ENCODE measurements at regions not wholly inside any gene's neighbourhood (a gene's known extent, or its start where the extent isn't known, plus 50 kb on each side); places are given as distances from the start of the nearest gene placed in this dataset.

DNA sequence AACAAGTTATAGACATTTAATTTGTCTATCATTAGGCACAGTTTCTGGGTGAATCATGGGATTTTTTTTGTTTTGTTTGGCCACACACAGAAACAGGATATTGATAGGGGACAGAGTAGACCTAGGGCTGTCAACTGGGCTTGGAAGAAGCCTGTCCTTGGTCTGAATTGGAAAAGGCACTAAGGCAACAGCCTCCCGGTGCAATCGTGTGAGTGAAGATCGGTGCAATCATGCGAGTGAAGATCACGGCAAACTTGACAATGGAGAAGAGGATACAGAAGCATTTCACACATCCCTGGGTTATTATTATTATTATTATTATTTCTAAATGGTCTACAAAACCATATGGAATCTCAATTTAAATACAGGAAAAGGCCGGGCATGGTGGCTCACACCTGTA is 94.5 kb downstream of the ACKR3 start:
- Histone ChIP-seq H3K4me1 (ENCODE audit: control insufficient read depth, insufficient read depth, low read length) (peaks cover 21% of the 10 kb centered on the region), H3K9me3 (ENCODE audit: control insufficient read depth in 2 of 2, low read length in 2 of 2) (peaks cover 7 to 12% of the 10 kb centered on the region in 2 donors), H3K27me3 (ENCODE audit: control insufficient read depth in 1 of 2, insufficient read depth in 2 of 2, low read length in 2 of 2) (peaks cover 3 to 4% of the 10 kb centered on the region in 2 donors), H3K36me3 (ENCODE audit: control insufficient read depth in 2 of 2, insufficient read depth in 2 of 2, low read length in 2 of 2) (no peaks in the 10 kb centered on the region), H3K27ac (ENCODE audit: low read length) (no peak overlapping the region), H3K9ac (ENCODE audit: low read length in 2 of 2) (no peak overlapping the region), H3K4me3 (ENCODE audit: low read length in 2 of 2) (no peak overlapping the region)

DNA sequence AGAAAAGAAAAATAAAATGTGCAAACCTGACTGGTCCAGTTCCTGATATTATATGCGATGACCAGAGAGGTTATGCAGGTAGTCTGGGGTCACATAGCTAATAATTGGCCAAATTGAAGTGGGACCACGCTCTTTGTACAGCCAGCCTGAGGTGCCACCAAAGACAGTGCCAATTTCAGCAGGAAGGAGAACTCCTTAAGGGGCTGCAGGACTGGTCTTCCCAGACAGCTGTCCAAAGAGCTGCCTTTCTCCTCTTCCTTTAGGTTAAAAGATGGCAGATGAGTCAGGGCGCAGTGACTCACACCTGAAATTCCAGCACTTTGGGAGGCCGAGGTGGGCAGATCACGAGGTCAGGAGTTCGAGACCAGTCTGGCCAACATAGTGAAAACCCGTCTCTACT is 95.5 kb downstream of the ACKR3 start:
- Histone ChIP-seq H3K4me3 (ENCODE audit: low read length in 2 of 2) (no peak overlapping the region), H3K4me1 (ENCODE audit: control insufficient read depth, insufficient read depth, low read length) (peaks cover 14% of the 10 kb centered on the region), H3K36me3 (ENCODE audit: control insufficient read depth in 2 of 2, insufficient read depth in 2 of 2, low read length in 2 of 2) (no peaks in the 10 kb centered on the region)

DNA sequence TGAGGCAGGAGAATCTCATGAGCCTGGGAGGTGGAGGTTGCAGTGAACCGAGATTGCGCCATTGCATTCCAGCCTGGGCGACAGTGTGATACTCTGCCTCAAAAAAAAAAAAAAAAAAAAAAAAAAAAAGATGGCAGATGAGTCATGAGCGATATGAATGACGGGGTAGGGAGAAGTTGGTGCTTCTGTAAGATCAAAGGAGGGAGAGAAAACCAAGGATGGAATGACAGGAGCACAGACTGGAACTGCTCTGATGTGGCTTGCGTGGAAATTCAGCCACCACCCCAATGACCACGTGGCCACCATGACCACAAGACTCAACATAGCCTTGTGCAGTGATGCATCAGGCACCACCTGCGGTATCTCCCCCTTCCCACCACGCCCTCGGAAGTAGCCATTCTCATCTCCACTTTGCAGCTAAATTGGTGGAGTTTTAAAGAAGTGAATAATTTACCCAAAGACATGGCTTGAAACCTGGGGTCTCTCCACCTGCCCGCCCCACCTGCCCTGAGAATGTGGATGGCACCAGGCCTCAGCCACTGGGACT is 96.0 kb downstream of the ACKR3 start:
- Histone ChIP-seq H3K27me3 (ENCODE audit: control insufficient read depth in 1 of 2, insufficient read depth in 2 of 2, low read length in 2 of 2) (peaks cover 0 to 3% of the 10 kb centered on the region in 2 donors), H3K9me3 (ENCODE audit: control insufficient read depth in 2 of 2, low read length in 2 of 2) (peaks cover 7 to 12% of the 10 kb centered on the region in 2 donors), H3K9ac (ENCODE audit: low read length in 2 of 2) (no peak overlapping the region), H3K27ac (ENCODE audit: low read length) (no peak overlapping the region), H3K4me1 (ENCODE audit: control insufficient read depth, insufficient read depth, low read length) (peaks cover 14% of the 10 kb centered on the region), H3K4me3 (ENCODE audit: low read length in 2 of 2) (no peak overlapping the region), H3K36me3 (ENCODE audit: control insufficient read depth in 2 of 2, insufficient read depth in 2 of 2, low read length in 2 of 2) (no peaks in the 10 kb centered on the region)

More for the DNA sequence above, 95.5 kb downstream of the ACKR3 start:
- no peak overlapping the region for H3K9ac ChIP-seq (ENCODE audit: low read length in 2 of 2)
- H3K9me3 ChIP-seq (ENCODE audit: control insufficient read depth in 2 of 2, low read length in 2 of 2): peaks cover 7 to 12% of the 10 kb centered on the region in 2 donors
- peaks cover 0 to 3% of the 10 kb centered on the region in 2 donors for H3K27me3 ChIP-seq (ENCODE audit: control insufficient read depth in 1 of 2, insufficient read depth in 2 of 2, low read length in 2 of 2)
- no peak overlapping the region for H3K27ac ChIP-seq (ENCODE audit: low read length)

DNA sequence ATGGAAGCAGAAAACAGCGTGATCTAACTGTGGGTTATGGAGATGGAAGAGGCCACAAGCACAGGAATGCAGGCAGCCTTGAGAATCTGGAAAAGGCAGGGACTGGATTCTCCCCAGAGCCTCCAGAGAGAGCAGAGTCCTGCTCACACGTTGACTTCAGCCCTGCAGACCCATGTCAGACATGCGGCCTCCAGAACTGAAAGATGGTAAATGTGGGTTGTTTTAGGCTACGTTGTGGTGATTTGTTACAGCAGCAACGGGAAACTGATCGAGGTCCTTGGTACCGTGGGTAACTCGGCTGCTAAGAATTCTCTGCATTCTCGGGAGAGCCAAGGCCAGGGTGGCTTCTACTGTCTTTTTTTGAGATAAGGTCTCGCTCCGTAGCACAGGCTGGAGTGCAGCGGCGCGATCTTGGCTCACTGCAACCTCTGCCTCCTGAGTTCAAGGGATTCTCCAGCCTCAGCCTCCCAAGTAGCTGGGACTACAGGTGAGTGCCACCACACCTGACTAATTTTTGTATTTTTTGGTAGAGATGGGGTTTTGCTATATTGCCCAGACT is 97.1 kb downstream of the ACKR3 start:
- Histone ChIP-seq H3K4me1 (ENCODE audit: control insufficient read depth, insufficient read depth, low read length) (peaks cover 14% of the 10 kb centered on the region), H3K27ac (ENCODE audit: low read length) (no peak overlapping the region), H3K4me3 (ENCODE audit: low read length in 2 of 2) (no peak overlapping the region), H3K9me3 (ENCODE audit: control insufficient read depth in 2 of 2, low read length in 2 of 2) (peaks cover 7 to 12% of the 10 kb centered on the region in 2 donors), H3K27me3 (ENCODE audit: control insufficient read depth in 1 of 2, insufficient read depth in 2 of 2, low read length in 2 of 2) (no peaks in the 10 kb centered on the region), H3K9ac (ENCODE audit: low read length in 2 of 2) (no peak overlapping the region), H3K36me3 (ENCODE audit: control insufficient read depth in 2 of 2, insufficient read depth in 2 of 2, low read length in 2 of 2) (no peaks in the 10 kb centered on the region)

DNA sequence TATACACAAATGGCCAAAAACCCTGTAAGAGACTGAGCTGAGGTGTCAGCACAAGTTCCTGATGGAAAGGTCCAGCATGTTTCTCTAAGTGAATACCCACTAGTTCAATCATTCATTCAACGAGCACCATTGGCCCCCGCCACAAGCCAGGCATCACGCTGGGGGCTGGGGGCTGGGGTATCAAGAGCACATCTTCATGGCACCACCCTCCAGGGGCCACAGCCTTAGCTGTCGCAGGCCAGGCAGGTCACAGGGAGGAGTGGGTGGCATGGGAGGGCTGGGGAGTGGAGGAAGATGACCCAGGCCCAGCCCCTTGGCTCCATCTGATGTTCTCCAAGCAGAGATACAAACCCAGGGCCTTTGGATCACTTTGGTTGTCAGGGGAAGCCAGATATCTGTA is 97.9 kb downstream of the ACKR3 start:
- Histone ChIP-seq H3K36me3 (ENCODE audit: control insufficient read depth in 2 of 2, insufficient read depth in 2 of 2, low read length in 2 of 2) (no peaks in the 10 kb centered on the region), H3K9me3 (ENCODE audit: control insufficient read depth in 2 of 2, low read length in 2 of 2) (peaks cover 7 to 12% of the 10 kb centered on the region in 2 donors), H3K4me1 (ENCODE audit: control insufficient read depth, insufficient read depth, low read length) (peaks cover 13% of the 10 kb centered on the region)

DNA sequence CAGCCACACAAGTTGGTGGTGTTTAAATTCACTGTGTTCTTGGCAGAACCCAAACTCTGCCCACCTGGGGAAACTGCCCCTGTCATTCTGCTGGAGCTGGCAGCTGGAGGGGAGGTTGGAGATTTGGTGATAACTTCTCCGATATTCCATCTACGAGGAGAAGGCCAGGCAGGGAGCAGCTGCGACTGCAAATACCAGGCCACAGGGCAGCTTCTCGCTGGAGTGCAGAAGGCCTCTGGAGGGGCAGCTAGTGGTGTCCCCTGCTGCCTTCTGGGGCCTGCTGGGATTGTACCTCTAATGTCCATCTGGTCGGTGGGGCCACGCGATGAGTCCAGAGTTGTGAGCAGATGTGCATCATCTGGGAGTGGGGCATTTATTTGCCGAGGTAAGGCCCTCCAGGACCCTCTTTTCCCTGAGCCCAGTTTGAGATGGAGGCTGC is 98.9 kb downstream of the ACKR3 start:
- Histone ChIP-seq H3K9me3 (ENCODE audit: control insufficient read depth in 2 of 2, low read length in 2 of 2) (peaks cover 7 to 12% of the 10 kb centered on the region in 2 donors), H3K27ac (ENCODE audit: low read length) (no peak overlapping the region), H3K27me3 (ENCODE audit: control insufficient read depth in 1 of 2, insufficient read depth in 2 of 2, low read length in 2 of 2) (no peaks in the 10 kb centered on the region), H3K4me3 (ENCODE audit: low read length in 2 of 2) (no peak overlapping the region), H3K9ac (ENCODE audit: low read length in 2 of 2) (no peak overlapping the region), H3K36me3 (ENCODE audit: control insufficient read depth in 2 of 2, insufficient read depth in 2 of 2, low read length in 2 of 2) (no peaks in the 10 kb centered on the region), H3K4me1 (ENCODE audit: control insufficient read depth, insufficient read depth, low read length) (peaks cover 3% of the 10 kb centered on the region)

More for the DNA sequence above, 97.9 kb downstream of the ACKR3 start:
- H3K27me3 ChIP-seq (ENCODE audit: control insufficient read depth in 1 of 2, insufficient read depth in 2 of 2, low read length in 2 of 2): no peaks in the 10 kb centered on the region
- no peak overlapping the region for H3K9ac ChIP-seq (ENCODE audit: low read length in 2 of 2)
- no peak overlapping the region for H3K4me3 ChIP-seq (ENCODE audit: low read length in 2 of 2)
- no peak overlapping the region for H3K27ac ChIP-seq (ENCODE audit: low read length)

DNA sequence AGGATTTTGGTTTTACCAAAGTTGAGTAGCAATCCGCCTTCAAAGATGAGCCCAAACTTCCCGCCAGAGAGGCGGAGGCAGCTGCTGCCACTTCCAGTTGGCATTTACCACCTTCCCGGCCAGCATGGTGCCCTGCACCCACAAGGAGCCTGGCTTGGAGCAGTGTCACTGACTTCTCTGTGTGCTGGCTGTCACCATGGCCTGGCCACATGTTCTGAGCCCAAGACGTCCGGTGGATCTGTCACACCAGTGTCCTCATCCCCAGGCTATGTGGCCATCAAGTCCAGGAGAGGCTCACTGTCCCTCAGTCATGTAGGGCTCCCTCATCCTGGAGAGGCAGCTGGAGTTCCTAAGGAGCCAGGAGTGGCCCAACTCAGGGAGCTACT is 100.6 kb downstream of the ACKR3 start:
- H3K4me1 ChIP-seq (ENCODE audit: control insufficient read depth, insufficient read depth, low read length): no peaks in the 10 kb centered on the region
- peaks cover 7 to 12% of the 10 kb centered on the region in 2 donors for H3K9me3 ChIP-seq (ENCODE audit: control insufficient read depth in 2 of 2, low read length in 2 of 2)
- H3K9ac ChIP-seq (ENCODE audit: low read length in 2 of 2): no peak overlapping the region
- H3K27me3 ChIP-seq (ENCODE audit: control insufficient read depth in 1 of 2, insufficient read depth in 2 of 2, low read length in 2 of 2): no peaks in the 10 kb centered on the region
- no peaks in the 10 kb centered on the region for H3K36me3 ChIP-seq (ENCODE audit: control insufficient read depth in 2 of 2, insufficient read depth in 2 of 2, low read length in 2 of 2)
- H3K4me3 ChIP-seq (ENCODE audit: low read length in 2 of 2): no peak overlapping the region
- H3K27ac ChIP-seq (ENCODE audit: low read length): no peak overlapping the region

DNA sequence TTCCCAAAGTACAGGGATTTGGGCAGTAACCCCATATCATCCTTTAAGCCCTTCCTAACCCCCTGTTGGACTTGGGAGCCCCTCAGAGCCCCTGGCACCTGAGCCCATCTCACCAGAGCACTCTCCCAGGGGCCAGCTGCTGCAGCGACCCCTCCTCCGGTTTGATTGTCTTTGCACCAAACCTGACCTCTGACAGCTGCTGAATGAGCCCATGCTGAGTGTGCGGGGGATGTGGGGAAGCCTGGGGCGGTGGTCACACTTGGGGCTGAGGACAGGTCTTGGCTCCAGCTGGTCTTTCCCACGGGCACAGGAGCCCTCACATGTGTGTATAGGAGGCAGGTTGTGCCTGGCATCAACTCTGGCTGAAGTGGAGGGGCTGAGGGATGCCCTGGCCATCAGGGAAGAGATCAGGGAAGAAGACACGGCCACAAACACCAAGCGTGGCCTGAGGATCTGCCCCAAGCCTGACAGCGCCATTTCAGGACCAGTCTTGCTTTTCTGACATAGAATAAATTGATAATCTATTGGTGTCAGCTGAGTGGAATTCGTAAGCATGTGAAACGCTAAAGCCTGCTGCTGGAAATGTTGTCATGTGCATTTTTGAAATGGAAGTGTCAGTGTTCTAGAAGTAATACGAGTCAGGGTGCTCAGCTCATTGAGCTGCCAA is 102.4 kb downstream of the ACKR3 start:
- H3K9me3 ChIP-seq (ENCODE audit: control insufficient read depth in 2 of 2, low read length in 2 of 2): peaks cover 0 to 5% of the 10 kb centered on the region in 2 donors
- no peaks in the 10 kb centered on the region for H3K27me3 ChIP-seq (ENCODE audit: control insufficient read depth in 1 of 2, insufficient read depth in 2 of 2, low read length in 2 of 2)
- H3K4me3 ChIP-seq (ENCODE audit: low read length in 2 of 2): no peak overlapping the region
- no peak overlapping the region for H3K27ac ChIP-seq (ENCODE audit: low read length)
- H3K9ac ChIP-seq (ENCODE audit: low read length in 2 of 2): no peak overlapping the region
- H3K4me1 ChIP-seq (ENCODE audit: control insufficient read depth, insufficient read depth, low read length): peaks cover 8% of the 10 kb centered on the region
- H3K36me3 ChIP-seq (ENCODE audit: control insufficient read depth in 2 of 2, insufficient read depth in 2 of 2, low read length in 2 of 2): no peaks in the 10 kb centered on the region

DNA sequence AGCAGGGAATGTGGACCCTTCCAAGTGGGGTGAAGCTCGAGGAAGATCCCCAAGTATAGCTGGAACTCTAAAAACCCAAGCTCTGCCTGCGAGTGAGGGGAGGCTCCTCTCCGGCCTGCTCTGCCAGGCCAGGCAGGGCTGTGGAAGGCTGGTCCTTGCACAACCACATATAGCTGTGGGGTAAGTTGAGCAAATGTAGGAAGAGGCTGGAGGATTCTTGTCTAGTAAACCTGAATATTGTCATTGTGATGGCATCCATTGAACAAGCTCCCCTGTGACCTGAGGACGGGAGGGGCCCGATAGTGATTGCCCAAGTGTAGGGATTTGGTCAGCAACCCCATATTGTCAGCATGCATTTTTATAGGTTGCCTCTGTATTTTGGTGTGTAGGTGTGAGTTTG is 103.0 kb downstream of the ACKR3 start:
- Histone ChIP-seq H3K9me3 (ENCODE audit: control insufficient read depth in 2 of 2, low read length in 2 of 2) (no peaks in the 10 kb centered on the region), H3K9ac (ENCODE audit: low read length in 2 of 2) (no peak overlapping the region), H3K36me3 (ENCODE audit: control insufficient read depth in 2 of 2, insufficient read depth in 2 of 2, low read length in 2 of 2) (no peaks in the 10 kb centered on the region), H3K27ac (ENCODE audit: low read length) (no peak overlapping the region), H3K27me3 (ENCODE audit: control insufficient read depth in 1 of 2, insufficient read depth in 2 of 2, low read length in 2 of 2) (no peaks in the 10 kb centered on the region), H3K4me3 (ENCODE audit: low read length in 2 of 2) (no peak overlapping the region), H3K4me1 (ENCODE audit: control insufficient read depth, insufficient read depth, low read length) (peaks cover 12% of the 10 kb centered on the region)

DNA sequence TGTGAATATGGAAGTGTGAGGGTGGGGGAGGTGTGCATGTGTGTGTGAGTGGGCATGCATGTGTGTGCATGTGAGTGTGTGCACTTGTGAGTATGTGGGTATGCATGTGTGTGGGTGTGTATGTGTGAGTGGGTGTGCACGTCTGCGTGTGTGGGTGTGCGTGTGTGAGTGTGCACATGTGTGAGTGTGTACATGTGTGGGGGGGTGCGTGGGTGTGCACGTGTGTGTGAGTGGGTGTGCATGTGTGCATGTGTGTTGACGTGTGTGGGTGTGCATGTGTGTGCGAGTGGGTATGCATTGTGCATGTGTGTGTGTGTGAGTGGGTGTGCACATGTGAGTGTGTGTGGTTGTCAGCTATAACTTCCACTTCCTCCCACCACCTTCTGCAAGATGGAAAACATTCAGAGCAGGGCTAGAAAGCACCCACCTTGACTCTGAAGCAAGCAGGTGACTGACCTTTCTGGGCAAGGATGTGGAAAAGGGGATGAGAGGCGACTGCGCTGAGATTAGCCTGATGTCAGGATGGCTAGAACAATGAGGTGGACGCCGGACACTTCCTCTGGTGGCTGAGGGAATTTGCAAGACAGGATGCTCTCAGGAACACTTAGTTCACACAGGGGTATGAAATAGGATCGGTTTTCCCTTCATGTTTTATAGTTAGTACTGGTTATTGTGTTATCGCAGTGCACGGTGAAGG is 103.6 kb downstream of the ACKR3 start:
- H3K4me3 ChIP-seq (ENCODE audit: low read length in 2 of 2): no peak overlapping the region
- no peak overlapping the region for H3K9ac ChIP-seq (ENCODE audit: low read length in 2 of 2)
- no peaks in the 10 kb centered on the region for H3K9me3 ChIP-seq (ENCODE audit: control insufficient read depth in 2 of 2, low read length in 2 of 2)
- peaks cover 12% of the 10 kb centered on the region for H3K4me1 ChIP-seq (ENCODE audit: control insufficient read depth, insufficient read depth, low read length)
- no peaks in the 10 kb centered on the region for H3K27me3 ChIP-seq (ENCODE audit: control insufficient read depth in 1 of 2, insufficient read depth in 2 of 2, low read length in 2 of 2)
- no peaks in the 10 kb centered on the region for H3K36me3 ChIP-seq (ENCODE audit: control insufficient read depth in 2 of 2, insufficient read depth in 2 of 2, low read length in 2 of 2)
- H3K27ac ChIP-seq (ENCODE audit: low read length): no peak overlapping the region

All from stomach smooth muscle (tissue), 2 donors.